Neuronal stem cell (in vitro differentiated cells): ENCODE measurements at regions not wholly inside any gene's neighbourhood (a gene's known extent, or its start where the extent isn't known, plus 50 kb on each side); places are given as distances from the start of the nearest gene placed in this dataset.
"Not testable (repeated sequence)": the region's sequence is repeated elsewhere in the genome, so short reads cannot be mapped to it uniquely, and the experiment has no call there.

Experiments
- DNase-seq: peaks from one replicate; pipeline ENCODE4 v3.0.0-alpha.2; 2013; ENCODE audit warnings: low spot score
- H2AFZ ChIP-seq: one replicate; pipeline ENCODE4 v1.6.1; 2013; ENCODE audit warnings: mild to moderate bottlenecking, low read length, inconsistent platforms
- H2AK5ac ChIP-seq: 2 replicates; pipeline ENCODE4 v1.6.1; 2013; ENCODE audit warnings: low read depth, mild to moderate bottlenecking, inconsistent platforms, low read length, moderate library complexity, mixed read lengths
- H2BK120ac ChIP-seq: 2 replicates; pipeline ENCODE4 v1.6.1; 2013; ENCODE audit warnings: low read depth, mild to moderate bottlenecking, inconsistent platforms, low read length, moderate library complexity, mixed read lengths
- H2BK12ac ChIP-seq: one replicate; pipeline ENCODE4 v1.6.1; 2013; ENCODE audit warnings: low read length, inconsistent platforms
- H2BK15ac ChIP-seq: 2 replicates; pipeline ENCODE4 v1.6.1; 2013; ENCODE audit warnings: mild to moderate bottlenecking, low read length, inconsistent platforms, mixed read lengths
- H2BK5ac ChIP-seq: one replicate; pipeline ENCODE4 v1.6.1; 2013; ENCODE audit warnings: inconsistent platforms, mild to moderate bottlenecking, low read length, moderate library complexity
- H3K14ac ChIP-seq: one replicate; pipeline ENCODE4 v1.6.1; 2013; ENCODE audit warnings: low read length, inconsistent platforms
- H3K18ac ChIP-seq: 2 replicates; pipeline ENCODE4 v1.6.1; 2013; ENCODE audit warnings: low read length, inconsistent platforms
- H3K23ac ChIP-seq: 2 replicates; pipeline ENCODE4 v1.6.1; 2013; ENCODE audit warnings: low read depth, mild to moderate bottlenecking, mixed read lengths, low read length, inconsistent platforms; ENCODE audit not compliant: poor library complexity
- H3K27ac ChIP-seq: replicated peaks from 3 replicates; pipeline ENCODE4 v1.5.1; 2013; ENCODE audit warnings: low read length, inconsistent platforms
- H3K27me3 ChIP-seq, 3 experiments: 2 replicates each; pipeline ENCODE4 v1.6.1; 2013; ENCODE audit warnings: low read length in 3 of 3, mild to moderate bottlenecking in 2 of 3, inconsistent platforms in 1 of 3, low read depth in 1 of 3, mixed read lengths in 1 of 3, moderate library complexity in 1 of 3; ENCODE audit not compliant: control insufficient read depth in 3 of 3, insufficient read depth in 3 of 3
- H3K36me3 ChIP-seq, 2 donors: replicated peaks in 1 of 2; 2 replicates each; pipeline ENCODE4 v1.6.1; 2013; ENCODE audit warnings: low read length in 2 of 2; ENCODE audit not compliant: control insufficient read depth in 2 of 2, insufficient read depth in 2 of 2
- H3K4ac ChIP-seq: 2 replicates; pipeline ENCODE4 v1.6.1; 2013; ENCODE audit warnings: inconsistent platforms, mild to moderate bottlenecking, low read length, moderate library complexity
- H3K4me1 ChIP-seq, 2 donors: 1 replicate in 1 of 2; 2 replicates in 1 of 2; pipeline ENCODE4 v1.6.1; 2013; ENCODE audit warnings: low read length in 2 of 2, low read depth in 1 of 2; ENCODE audit not compliant: control insufficient read depth in 2 of 2, insufficient read depth in 1 of 2
- H3K4me2 ChIP-seq: one replicate; pipeline ENCODE4 v1.6.1; 2013; ENCODE audit warnings: mild to moderate bottlenecking, low read length, inconsistent platforms; ENCODE audit not compliant: insufficient read depth, poor library complexity, severe bottlenecking
- H3K4me3 ChIP-seq, 2 donors: 2 replicates each; pipeline ENCODE4 v1.5.1; 2013; ENCODE audit warnings: low read length in 2 of 2, mild to moderate bottlenecking in 2 of 2, inconsistent platforms in 1 of 2, moderate library complexity in 1 of 2
- H3K79me1 ChIP-seq: one replicate; pipeline ENCODE4 v1.6.1; 2013; ENCODE audit warnings: low read depth, mild to moderate bottlenecking, inconsistent platforms, low read length, moderate library complexity
- H3K9ac ChIP-seq: one replicate; pipeline ENCODE4 v1.6.1; 2013; ENCODE audit warnings: mild to moderate bottlenecking, low read depth, low read length, inconsistent platforms; ENCODE audit not compliant: poor library complexity
- H3K9me3 ChIP-seq, 2 donors: replicated peaks in 1 of 2; 2 replicates each; pipeline versions ENCODE3 to v1.6.1; 2013; ENCODE audit warnings: low read length in 2 of 2, mild to moderate bottlenecking in 2 of 2, inconsistent platforms in 1 of 2, low read depth in 1 of 2, mixed read lengths in 1 of 2, moderate library complexity in 1 of 2; ENCODE audit not compliant: control insufficient read depth in 2 of 2, insufficient read depth in 1 of 2
- H4K8ac ChIP-seq: one replicate; pipeline ENCODE4 v1.6.1; 2013; ENCODE audit warnings: low read depth, mild to moderate bottlenecking, inconsistent platforms, low read length, moderate library complexity
- H4K91ac ChIP-seq: one replicate; pipeline ENCODE4 v1.6.1; 2013; ENCODE audit warnings: low read length, low read depth, mild to moderate bottlenecking, inconsistent platforms; ENCODE audit not compliant: poor library complexity
- WGBS, 2 donors: extraction: QIAGEN DNeasy Blood & Tissue Kit; methylation state at CpG; one replicate each; pipeline ENCODE4 v1.1.7; 2013; ENCODE audit warnings: missing lambda C conversion rate in 2 of 2, mixed read lengths in 1 of 2; ENCODE audit not compliant: insufficient read length in 2 of 2, insufficient replicate concordance in 1 of 2; ENCODE audit errors: extremely low coverage in 2 of 2; 5-methylcytosine and 5-hydroxymethylcytosine counted together

GRCh38 chr1:45265244-45265643 lies 58.8 kb upstream of the ZSWIM5 start:
- Histone ChIP-seq H3K4me1 (no peaks in the 10 kb centered on the region), H3K14ac (no peak overlapping the region), H2AK5ac (no peak overlapping the region), H3K79me1 (no peaks in the 10 kb centered on the region), H3K4ac (no peak overlapping the region), H3K9ac (no peak overlapping the region), H3K9me3 (peaks cover 6 to 8% of the 10 kb centered on the region in 2 donors), H4K8ac (no peak overlapping the region), H3K36me3 (no peaks in the 10 kb centered on the region), H2BK12ac (no peak overlapping the region), H3K4me3 (no peak overlapping the region), H3K23ac (no peak overlapping the region), H4K91ac (no peak overlapping the region), H2BK15ac (no peak overlapping the region), H3K27me3 (no peaks in the 10 kb centered on the region), H3K4me2 (no peak overlapping the region), H3K27ac (no peak overlapping the region), H2AFZ (no peak overlapping the region), H2BK120ac (no peak overlapping the region), H3K18ac (no peak overlapping the region), H2BK5ac (no peak overlapping the region)
- no CpG with 5 or more reads among the region's 1 CpG for WGBS, 2 donors
- DNase-seq, result no peak

GRCh38 chr1:45266151-45266801 lies 59.9 kb upstream of the ZSWIM5 start:
- no peaks in the 10 kb centered on the region for H3K36me3 ChIP-seq
- no peak overlapping the region for H2BK120ac ChIP-seq
- H3K79me1 ChIP-seq, result no peaks in the 10 kb centered on the region
- H2BK5ac ChIP-seq, result no peak overlapping the region
- no peak overlapping the region for H3K14ac ChIP-seq
- H3K4me1 ChIP-seq, result no peaks in the 10 kb centered on the region
- no peaks in the 10 kb centered on the region for H3K27me3 ChIP-seq
- H4K91ac ChIP-seq, result no peak overlapping the region
- H3K23ac ChIP-seq, result no peak overlapping the region
- H4K8ac ChIP-seq, result no peak overlapping the region
- H3K27ac ChIP-seq, result no peak overlapping the region
- H3K4ac ChIP-seq, result no peak overlapping the region
- WGBS, 2 donors, result no CpG with 5 or more reads among the region's 7 CpGs
- no peak overlapping the region for H3K4me3 ChIP-seq
- DNase-seq, result no peak
- H3K9ac ChIP-seq, result no peak overlapping the region
- no peak overlapping the region for H2AK5ac ChIP-seq
- H3K9me3 ChIP-seq, result peaks cover 6 to 8% of the 10 kb centered on the region in 2 donors
- no peak overlapping the region for H2BK12ac ChIP-seq
- no peak overlapping the region for H2BK15ac ChIP-seq
- no peak overlapping the region for H3K18ac ChIP-seq
- no peak overlapping the region for H2AFZ ChIP-seq
- H3K4me2 ChIP-seq, result no peak overlapping the region

- no CpG with 5 or more reads among the region's 5 CpGs for WGBS, 2 donors
- H2BK120ac ChIP-seq, H3K27me3 ChIP-seq, H3K36me3 ChIP-seq, H3K4ac ChIP-seq, H2AFZ ChIP-seq, H2BK12ac ChIP-seq, H3K18ac ChIP-seq, H2BK15ac ChIP-seq, H3K4me2 ChIP-seq, H3K4me1 ChIP-seq, H4K91ac ChIP-seq, H2BK5ac ChIP-seq, H3K14ac ChIP-seq, H3K9me3 ChIP-seq, H3K23ac ChIP-seq, H2AK5ac ChIP-seq, H3K4me3 ChIP-seq, H3K9ac ChIP-seq, DNase-seq, H4K8ac ChIP-seq, H3K79me1 ChIP-seq, H3K27ac ChIP-seq: not testable (repeated sequence)
Measured at GRCh38 chr1:45268310-45268709, 58.4 kb upstream of the HPDL start.

GRCh38 chr1:45272267-45272666 lies 54.4 kb upstream of the HPDL start:
- not testable (repeated sequence) for H2BK5ac ChIP-seq

More at GRCh38 chr1:45272267-45272666, 54.4 kb upstream of the HPDL start:
- H3K9me3 ChIP-seq, DNase-seq, H3K4me1 ChIP-seq, H3K27me3 ChIP-seq, H3K4ac ChIP-seq, H3K4me3 ChIP-seq, H3K23ac ChIP-seq, H3K36me3 ChIP-seq, H2AFZ ChIP-seq, H3K27ac ChIP-seq, H3K79me1 ChIP-seq, H3K18ac ChIP-seq, H2BK120ac ChIP-seq, H2AK5ac ChIP-seq, H4K91ac ChIP-seq, H3K14ac ChIP-seq, H2BK12ac ChIP-seq, H3K4me2 ChIP-seq, H4K8ac ChIP-seq, H2BK15ac ChIP-seq, H3K9ac ChIP-seq: not testable (repeated sequence)
- no CpG with 5 or more reads among the region's 1 CpG for WGBS, 2 donors
